Suprapubic skin (tissue), 4 donors: ENCODE measurements at regions not wholly inside any gene's neighbourhood (a gene's known extent, or its start where the extent isn't known, plus 50 kb on each side); places are given as distances from the start of the nearest gene placed in this dataset.

Experiments
- DNase-seq, 2 donors: peaks; one replicate each; pipeline ENCODE4 v3.0.0-alpha.2; 2019; ENCODE audit warnings: low spot score in 2 of 2
- H3K27ac ChIP-seq: fragments of 200-600 bp; sonication (generic); one replicate; pipeline ENCODE4 v1.5.1; 2019
- H3K27me3 ChIP-seq: fragments of 200-600 bp; sonication (generic); one replicate; pipeline ENCODE4 v1.5.1; 2019
- H3K36me3 ChIP-seq: fragments of 200-600 bp; sonication (generic); one replicate; pipeline ENCODE4 v1.5.1; 2019
- H3K4me1 ChIP-seq: fragments of 200-600 bp; sonication (generic); one replicate; pipeline ENCODE4 v1.5.1; 2019
- H3K4me3 ChIP-seq: fragments of 200-600 bp; sonication (generic); one replicate; pipeline ENCODE4 v1.5.1; 2019; ENCODE audit warnings: mild to moderate bottlenecking
- H3K9me3 ChIP-seq: fragments of 200-600 bp; sonication (generic); one replicate; pipeline ENCODE4 v1.5.1; 2019
- EP300 ChIP-seq: sonication (generic); formaldehyde crosslinking; IDR thresholded peaks from one replicate; pipeline ENCODE4 v1.6.1; 2017; ENCODE audit warnings: antibody characterized with exemption
- POLR2A ChIP-seq, 2 donors: fragments of 450-650 bp; IDR thresholded peaks; one replicate each; pipeline ENCODE4 v1.6.1; 2017; ENCODE audit warnings: antibody characterized with exemption in 2 of 2, mild to moderate bottlenecking in 2 of 2, moderate library complexity in 2 of 2
- POLR2AphosphoS5 ChIP-seq, 3 donors: sonication (generic); formaldehyde crosslinking; IDR thresholded peaks; one replicate each; pipeline ENCODE4 v1.6.1; 2017; ENCODE audit warnings: antibody characterized with exemption in 3 of 3
- WGBS: methylation state at CpG from one replicate; pipeline ENCODE4 v1.1.5; 2018; 5-methylcytosine and 5-hydroxymethylcytosine counted together
- TF ChIP-seq, protein P1 (sequence below), 2 donors: fragments of 200-600 bp in 1 of 2; fragments of 450-650 bp in 1 of 2; sonication (generic) in 1 of 2; IDR thresholded peaks; one replicate each; pipeline ENCODE4 v1.5.1; 2016 to 2019; ENCODE audit warnings: antibody characterized with exemption in 2 of 2, mild to moderate bottlenecking in 1 of 2, moderate library complexity in 1 of 2

DNA sequence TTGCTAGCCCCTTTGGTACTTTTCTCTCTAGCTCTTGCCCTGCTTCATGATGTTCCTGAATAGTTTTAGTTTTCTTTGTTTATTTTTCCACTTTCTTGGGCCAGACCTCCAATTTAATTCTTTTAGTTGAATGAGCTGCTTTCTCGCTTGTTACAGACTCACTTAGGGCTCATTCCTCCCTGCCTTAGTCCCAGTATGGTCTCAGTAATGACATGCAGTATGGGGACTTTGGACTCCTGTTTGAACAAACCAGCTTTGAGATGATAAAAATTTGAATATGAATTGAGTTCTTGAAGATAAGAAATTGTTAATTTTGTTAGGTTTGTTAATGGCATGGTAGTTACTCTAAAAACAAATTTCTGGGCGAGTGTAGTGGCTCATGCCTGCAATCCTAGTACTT, 284.8 kb upstream of the DMRT1 start:
- Histone ChIP-seq H3K36me3 (no peaks in the 10 kb centered on the region), H3K4me1 (peaks cover 34% of the 10 kb centered on the region), H3K27ac (no peak overlapping the region), H3K27me3 (no peaks in the 10 kb centered on the region), H3K9me3 (no peaks in the 10 kb centered on the region), H3K4me3 (no peak overlapping the region)
- WGBS = 94% methylated on average over 2 of the region's 2 CpGs
- TF ChIP-seq POLR2AphosphoS5 (IDR thresholded peaks at IDR 0.05) (no peak), EP300 (no peak), POLR2A (IDR thresholded peaks at IDR 0.05) (no peak)
- TF ChIP-seq, protein P1, sequence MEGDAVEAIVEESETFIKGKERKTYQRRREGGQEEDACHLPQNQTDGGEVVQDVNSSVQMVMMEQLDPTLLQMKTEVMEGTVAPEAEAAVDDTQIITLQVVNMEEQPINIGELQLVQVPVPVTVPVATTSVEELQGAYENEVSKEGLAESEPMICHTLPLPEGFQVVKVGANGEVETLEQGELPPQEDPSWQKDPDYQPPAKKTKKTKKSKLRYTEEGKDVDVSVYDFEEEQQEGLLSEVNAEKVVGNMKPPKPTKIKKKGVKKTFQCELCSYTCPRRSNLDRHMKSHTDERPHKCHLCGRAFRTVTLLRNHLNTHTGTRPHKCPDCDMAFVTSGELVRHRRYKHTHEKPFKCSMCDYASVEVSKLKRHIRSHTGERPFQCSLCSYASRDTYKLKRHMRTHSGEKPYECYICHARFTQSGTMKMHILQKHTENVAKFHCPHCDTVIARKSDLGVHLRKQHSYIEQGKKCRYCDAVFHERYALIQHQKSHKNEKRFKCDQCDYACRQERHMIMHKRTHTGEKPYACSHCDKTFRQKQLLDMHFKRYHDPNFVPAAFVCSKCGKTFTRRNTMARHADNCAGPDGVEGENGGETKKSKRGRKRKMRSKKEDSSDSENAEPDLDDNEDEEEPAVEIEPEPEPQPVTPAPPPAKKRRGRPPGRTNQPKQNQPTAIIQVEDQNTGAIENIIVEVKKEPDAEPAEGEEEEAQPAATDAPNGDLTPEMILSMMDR (IDR thresholded peaks at IDR 0.05) = no peak
- DNase-seq = no peak

DNA sequence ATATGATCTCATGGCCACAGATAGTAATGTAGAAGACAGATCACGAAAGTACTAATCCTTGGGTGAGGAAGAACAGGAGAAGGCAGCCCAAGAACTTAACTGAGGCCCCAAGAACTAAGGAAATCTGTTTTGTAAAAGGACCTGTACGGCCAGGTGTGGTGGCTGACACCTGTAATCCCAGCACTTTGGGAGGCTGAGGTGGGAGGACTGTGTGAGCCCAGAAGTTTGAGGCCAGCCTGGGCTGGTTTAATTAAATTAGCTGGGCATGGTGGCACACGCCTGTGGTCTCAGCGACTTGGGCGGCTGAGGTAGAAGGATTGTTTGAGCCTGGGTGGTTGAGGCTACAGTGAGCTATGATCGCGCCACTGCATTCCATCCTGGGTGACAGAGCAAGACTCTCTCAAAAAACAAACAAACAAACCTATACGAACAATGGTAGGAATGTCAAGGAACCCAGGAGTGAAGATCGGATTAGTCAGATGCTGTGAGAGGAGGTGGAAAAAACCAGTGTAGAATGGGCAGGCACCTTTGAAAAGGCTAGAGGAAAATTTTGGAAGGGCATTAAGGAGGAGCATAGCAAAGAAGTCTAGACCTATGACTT, 283.8 kb upstream of the DMRT1 start:
- Histone ChIP-seq H3K4me3 (no peak overlapping the region), H3K9me3 (no peaks in the 10 kb centered on the region), H3K4me1 (peaks cover 26% of the 10 kb centered on the region), H3K36me3 (no peaks in the 10 kb centered on the region), H3K27me3 (no peaks in the 10 kb centered on the region), H3K27ac (no peak overlapping the region)
- 95% methylated on average over 9 of the region's 9 CpGs for WGBS
- no peak for DNase-seq
- TF ChIP-seq POLR2AphosphoS5 (IDR thresholded peaks at IDR 0.05) = no peak
- TF ChIP-seq POLR2A (IDR thresholded peaks at IDR 0.05) = no peak
- TF ChIP-seq, protein P1 (IDR thresholded peaks at IDR 0.05) = no peak
- TF ChIP-seq EP300 = no peak

DNA sequence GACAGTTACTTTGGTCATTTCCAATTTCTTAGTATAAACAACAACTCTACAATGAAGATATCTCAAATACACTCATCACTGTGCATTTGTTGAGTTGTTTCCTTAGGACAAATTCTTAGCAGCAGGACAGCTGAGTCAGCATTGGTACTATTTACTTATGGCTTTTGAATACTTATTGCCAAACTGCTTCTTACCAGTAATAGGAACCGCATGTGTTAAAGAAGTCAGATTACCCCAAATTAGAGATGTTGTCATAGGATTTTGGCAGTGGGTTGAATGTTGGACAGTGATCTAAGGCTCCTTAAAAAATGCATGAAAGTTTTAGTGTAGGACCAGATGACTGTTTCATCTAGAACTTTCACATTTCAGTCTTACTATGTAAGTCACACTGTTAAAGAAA, 280.1 kb upstream of the DMRT1 start:
- no peaks in the 10 kb centered on the region for H3K9me3 ChIP-seq
- no peak overlapping the region for H3K27ac ChIP-seq
- TF ChIP-seq EP300 = no peak
- TF ChIP-seq POLR2AphosphoS5 (IDR thresholded peaks at IDR 0.05) = no peak
- no peak for TF ChIP-seq POLR2A (IDR thresholded peaks at IDR 0.05)
- TF ChIP-seq, protein P1 (IDR thresholded peaks at IDR 0.05) = no peak
- no peak overlapping the region for H3K4me3 ChIP-seq
- H3K36me3 ChIP-seq = no peaks in the 10 kb centered on the region
- DNase-seq = no peak
- H3K4me1 ChIP-seq = peaks cover 18% of the 10 kb centered on the region
- H3K27me3 ChIP-seq = no peaks in the 10 kb centered on the region
- WGBS = 19% methylated on average over 1 of the region's 1 CpG

DNA sequence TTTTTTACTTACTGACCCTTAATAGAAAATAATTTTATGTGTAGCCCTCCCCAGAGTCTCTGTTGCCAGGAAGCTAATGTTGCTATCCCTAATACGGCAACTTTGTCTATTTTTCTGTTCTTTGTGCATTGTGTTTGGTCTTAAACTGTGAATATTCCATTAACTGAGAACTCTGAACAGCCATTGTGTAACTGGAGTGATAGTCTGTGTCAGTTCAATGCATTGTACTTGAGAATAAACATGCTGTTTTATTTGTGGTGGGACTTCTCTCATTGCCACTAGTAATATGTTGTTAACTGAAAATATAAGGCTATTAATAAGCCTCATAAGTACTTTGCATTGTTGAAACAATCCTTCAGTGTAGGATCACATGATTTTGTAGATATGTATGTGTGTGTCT, 278.3 kb upstream of the DMRT1 start:
- Histone ChIP-seq H3K9me3 (no peaks in the 10 kb centered on the region), H3K4me3 (no peak overlapping the region), H3K4me1 (peaks cover 15% of the 10 kb centered on the region), H3K36me3 (no peaks in the 10 kb centered on the region), H3K27ac (no peak overlapping the region), H3K27me3 (no peaks in the 10 kb centered on the region)
- TF ChIP-seq, protein P1 (IDR thresholded peaks at IDR 0.05) = no peak
- no peak for TF ChIP-seq POLR2A (IDR thresholded peaks at IDR 0.05)
- TF ChIP-seq EP300 = no peak
- no peak for TF ChIP-seq POLR2AphosphoS5 (IDR thresholded peaks at IDR 0.05)
- no peak for DNase-seq
- WGBS = 62% methylated on average over 1 of the region's 1 CpG

DNA sequence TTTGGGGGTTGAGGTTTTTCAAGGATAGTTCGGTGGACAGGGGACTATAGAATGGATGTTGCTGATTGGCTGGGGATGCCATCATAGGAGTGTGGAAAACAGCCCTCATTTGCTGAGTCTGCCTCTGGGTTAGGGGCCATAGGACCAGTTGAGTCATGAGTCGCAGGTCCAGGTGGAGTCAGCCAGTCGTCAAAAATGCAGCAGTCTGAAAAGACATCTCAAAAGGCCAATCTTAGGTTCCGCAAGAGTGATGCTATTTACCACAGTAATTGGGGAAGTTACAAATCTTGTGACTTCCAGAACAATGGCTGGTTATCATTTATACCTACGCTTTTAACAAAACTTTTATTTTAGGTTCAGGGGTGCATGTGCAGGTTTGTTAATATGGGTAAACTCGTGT, 276.0 kb upstream of the DMRT1 start:
- Histone ChIP-seq H3K27ac (no peak overlapping the region), H3K4me1 (peaks cover 15% of the 10 kb centered on the region), H3K4me3 (no peak overlapping the region), H3K36me3 (no peaks in the 10 kb centered on the region), H3K27me3 (no peaks in the 10 kb centered on the region), H3K9me3 (no peaks in the 10 kb centered on the region)
- WGBS = 98% methylated on average over 6 of the region's 6 CpGs
- no peak for DNase-seq
- TF ChIP-seq POLR2A (IDR thresholded peaks at IDR 0.05) (no peak), EP300 (no peak), POLR2AphosphoS5 (IDR thresholded peaks at IDR 0.05) (no peak)
- TF ChIP-seq, protein P1 (IDR thresholded peaks at IDR 0.05) = no peak
